Upper lobe of left lung (tissue), 4 donors: ENCODE measurements at regions not wholly inside any gene's neighbourhood (a gene's known extent, or its start where the extent isn't known, plus 50 kb on each side); places are given as distances from the start of the nearest gene placed in this dataset.
A peak's percentile ranks its signal among the peaks of the same experiment; 100 is the strongest.
"Not testable (repeated sequence)": the region's sequence is repeated elsewhere in the genome, so short reads cannot be mapped to it uniquely, and the experiment has no call there.

Source experiments
- CTCF ChIP-seq, 6 experiments: fragments of 450-650 bp in 4 of 6; fragments of 200-600 bp in 2 of 6; sonication (generic) in 2 of 6; IDR thresholded peaks; one replicate each; pipeline ENCODE4 v1.5.1; 2016 to 2019; ENCODE audit warnings: antibody characterized with exemption in 6 of 6
- EP300 ChIP-seq, 4 donors: sonication (generic); formaldehyde crosslinking; IDR thresholded peaks; one replicate each; pipeline ENCODE4 v1.5.1; 2017; ENCODE audit warnings: antibody characterized with exemption in 4 of 4, control low read depth in 2 of 4
- POLR2A ChIP-seq, 4 donors: fragments of 450-650 bp; IDR thresholded peaks; one replicate each; pipeline ENCODE4 v1.5.1; 2016 to 2017; ENCODE audit warnings: antibody characterized with exemption in 4 of 4, mild to moderate bottlenecking in 2 of 4
- POLR2AphosphoS5 ChIP-seq, 2 donors: sonication (generic); formaldehyde crosslinking; IDR thresholded peaks; one replicate each; pipeline ENCODE4 v1.5.1; 2017; ENCODE audit warnings: antibody characterized with exemption in 2 of 2

- TF ChIP-seq CTCF (IDR thresholded peaks at IDR 0.05) = peak in 5 of 6 experiments; percentile 25 to 63 (median 42)
- TF ChIP-seq EP300, POLR2A, POLR2AphosphoS5 (IDR thresholded peaks at IDR 0.05): not testable (repeated sequence)
Measured at GRCh38 chr6:148051-148984, 144.0 kb upstream of the DUSP22 start.
